ENCODE measurements at regions not wholly inside any gene's neighbourhood (a gene's known extent, or its start where the extent isn't known, plus 50 kb on each side); places are given as distances from the start of the nearest gene placed in this dataset.
"Not testable (repeated sequence)": the region's sequence is repeated elsewhere in the genome, so short reads cannot be mapped to it uniquely, and the experiment has no call there.

GRCh38 chr10:125233726-125234125 is 73.4 kb upstream of the CTBP2 start:
- no peak for DNase-seq

- no peak for DNase-seq
These were observed 72.5 kb upstream of the CTBP2 start for GRCh38 chr10:125232841-125233240.

GRCh38 chr10:125231813-125232475 is 71.6 kb upstream of the CTBP2 start:
- no peak for DNase-seq

DNA sequence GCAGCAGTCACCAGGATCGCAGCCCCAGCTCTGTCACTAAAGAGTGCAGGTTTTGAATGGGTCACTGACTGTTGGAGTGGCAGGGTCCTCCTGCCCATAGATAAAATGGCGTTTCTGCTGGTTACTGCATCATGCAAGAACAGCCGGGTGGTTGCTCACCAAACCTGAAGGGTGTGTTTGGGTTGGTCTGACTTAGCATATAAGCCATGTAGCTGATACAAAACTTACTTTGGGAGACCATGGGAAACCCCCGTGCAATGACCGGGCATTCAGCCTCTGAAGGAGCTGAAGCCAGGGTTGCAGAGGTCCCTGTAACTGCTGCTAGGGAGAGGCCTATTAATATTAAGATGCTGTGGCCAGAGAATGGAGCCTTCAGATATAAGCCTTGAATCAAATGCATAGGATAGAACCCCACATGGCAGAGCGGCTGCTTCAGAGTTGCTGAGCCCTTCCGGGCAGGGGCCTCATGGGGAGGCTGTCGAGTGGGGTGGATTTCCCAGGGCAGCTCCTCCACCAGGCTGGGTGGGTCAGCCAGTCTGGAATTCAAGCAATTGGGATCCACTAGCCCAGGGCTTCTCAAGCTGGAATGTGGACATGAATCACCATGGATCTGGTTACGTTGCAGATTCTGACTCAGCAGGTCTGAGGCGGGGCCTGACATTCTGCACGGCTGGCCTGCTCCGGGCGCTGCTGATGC is 70.9 kb upstream of the CTBP2 start:
- no peak for DNase-seq

DNA sequence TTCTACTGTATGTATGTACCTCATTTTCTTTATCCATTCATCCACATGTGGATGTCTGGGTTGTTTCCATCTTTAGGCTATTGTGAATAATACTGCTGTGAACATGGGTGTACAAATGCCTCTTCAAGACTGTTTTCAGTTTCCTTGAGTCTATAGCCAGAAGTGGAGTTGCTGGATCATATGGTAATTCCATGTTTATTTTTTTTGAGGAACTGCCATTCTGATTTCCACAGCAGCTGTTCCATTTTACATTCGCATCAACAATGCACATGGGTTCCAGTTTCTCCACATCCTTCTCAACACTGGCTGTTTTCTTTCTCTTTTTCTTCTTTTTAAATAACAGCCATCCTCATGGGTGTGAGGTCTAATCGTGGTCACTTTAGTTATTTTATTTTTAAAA is 69.9 kb upstream of the CTBP2 start:
- no peak for DNase-seq

DNA sequence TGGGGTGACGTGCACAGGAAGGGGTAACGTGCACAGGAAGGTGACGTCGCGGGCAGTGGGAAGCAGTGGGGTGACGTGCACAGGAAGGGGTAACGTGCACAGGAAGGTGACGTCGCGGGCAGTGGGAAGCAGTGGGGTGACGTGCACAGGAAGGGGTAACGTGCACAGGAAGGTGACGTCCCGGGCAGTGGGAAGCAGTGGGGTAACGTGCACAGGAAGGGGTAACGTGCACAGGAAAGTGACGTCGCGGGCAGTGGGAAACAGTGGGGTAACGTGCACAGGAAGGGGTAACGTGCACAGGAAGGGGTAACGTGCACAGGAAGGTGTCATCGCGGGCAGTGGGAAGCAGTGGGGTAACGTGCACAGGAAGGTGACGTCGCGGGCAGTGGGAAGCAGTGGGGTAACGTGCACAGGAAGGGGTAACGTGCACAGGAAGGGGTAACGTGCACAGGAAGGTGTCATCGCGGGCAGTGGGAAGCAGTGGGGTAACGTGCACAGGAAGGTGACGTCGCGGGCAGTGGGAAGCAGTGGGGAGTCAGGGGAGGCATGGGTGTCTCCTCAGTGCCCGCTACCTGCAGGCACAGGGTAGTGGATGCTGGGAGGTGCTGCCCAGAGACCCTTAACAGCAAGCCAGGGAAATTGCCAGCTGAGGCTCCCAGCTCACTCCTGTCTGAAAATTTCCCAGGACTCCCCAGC is 68.0 kb upstream of the CTBP2 start:
- DNase-seq: not testable (repeated sequence)

- DNase-seq: no peak
These were observed 67.2 kb upstream of the CTBP2 start for GRCh38 chr10:125227546-125227945.

DNA sequence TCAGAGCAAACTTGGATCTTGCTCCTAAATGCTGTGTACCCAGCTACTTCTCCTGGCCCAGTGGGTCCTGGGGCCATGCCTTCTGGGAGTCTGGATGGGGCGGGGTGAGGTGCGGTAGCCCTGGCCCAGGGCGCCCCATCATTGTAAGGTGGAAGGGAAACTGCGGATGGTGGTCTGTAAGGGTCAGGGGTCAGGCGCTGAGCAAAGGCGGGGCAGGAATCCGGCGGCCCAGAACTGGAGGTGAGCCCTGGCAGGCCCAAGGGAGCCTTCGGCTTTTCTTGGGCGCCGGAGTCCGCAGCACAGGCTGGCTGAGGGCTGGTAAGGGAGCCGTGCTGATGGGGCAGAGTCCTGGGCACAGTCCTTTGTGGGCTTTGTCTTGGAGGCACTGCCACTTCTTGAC is 66.5 kb upstream of the CTBP2 start:
- no peak for DNase-seq

GRCh38 chr10:125226005-125226404 is 65.6 kb upstream of the CTBP2 start:
- DNase-seq: no peak

- no peak for DNase-seq
These were observed 64.7 kb upstream of the CTBP2 start for GRCh38 chr10:125225051-125225450.

- no peak for DNase-seq
These were observed 62.3 kb upstream of the CTBP2 start for GRCh38 chr10:125222515-125223308.

- no peak for DNase-seq
These were observed 61.4 kb upstream of the CTBP2 start for GRCh38 chr10:125221716-125222115.

GRCh38 chr10:125219776-125220175 is 59.4 kb upstream of the CTBP2 start:
- no peak for DNase-seq

DNA sequence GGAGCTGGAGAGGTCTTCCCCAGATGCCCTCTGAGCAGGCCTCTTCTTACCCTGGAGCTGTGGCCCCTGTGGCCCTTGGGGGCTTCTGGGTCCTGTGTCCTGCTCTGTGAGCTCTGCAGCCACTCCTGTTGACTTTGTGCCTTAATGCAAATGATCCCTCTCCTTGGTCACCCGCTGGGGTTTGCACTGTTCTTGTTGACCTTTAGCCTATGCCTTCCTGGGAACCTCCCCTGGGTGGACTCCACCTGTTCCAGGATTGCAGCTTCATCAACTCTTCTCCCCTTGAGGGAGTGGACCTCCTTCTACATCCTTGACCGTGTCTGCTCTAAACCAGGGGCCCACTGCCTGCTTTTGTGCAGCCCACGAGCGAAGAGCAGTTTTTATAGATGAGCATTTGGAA is 58.6 kb upstream of the CTBP2 start:
- no peak for DNase-seq

DNA sequence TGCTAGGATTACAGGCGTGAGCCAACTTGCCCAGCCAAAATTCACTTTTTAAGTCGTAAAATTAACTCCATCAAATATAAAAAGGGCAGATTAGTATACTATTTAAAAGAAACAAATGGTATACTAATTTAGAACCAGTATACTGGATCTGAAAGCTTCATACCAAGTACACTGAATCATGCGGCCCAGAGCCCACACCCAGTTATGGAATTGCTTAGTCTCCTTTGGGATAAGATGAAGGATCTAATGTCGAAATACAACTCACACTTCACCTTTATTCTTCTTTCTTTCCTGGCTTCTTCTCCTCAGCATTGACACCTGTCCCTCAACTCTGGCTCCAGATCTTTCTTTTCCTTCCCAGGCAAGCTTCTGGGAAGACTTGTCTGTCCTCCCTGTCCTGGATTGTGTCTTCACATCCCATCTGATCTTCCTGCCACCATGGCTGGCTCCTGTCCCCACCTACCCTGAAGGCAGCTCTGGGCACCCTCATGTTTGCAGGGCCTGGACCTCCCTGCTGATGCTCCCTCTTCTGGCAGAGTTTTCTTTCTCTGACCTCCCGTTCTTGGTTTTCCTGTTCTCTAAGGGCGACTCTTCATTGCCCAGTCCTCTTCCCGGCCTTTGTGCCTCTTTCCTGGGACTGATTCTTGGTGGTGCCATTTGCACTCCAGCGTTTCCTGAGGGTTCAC is 57.8 kb upstream of the CTBP2 start:
- no peak for DNase-seq

DNA sequence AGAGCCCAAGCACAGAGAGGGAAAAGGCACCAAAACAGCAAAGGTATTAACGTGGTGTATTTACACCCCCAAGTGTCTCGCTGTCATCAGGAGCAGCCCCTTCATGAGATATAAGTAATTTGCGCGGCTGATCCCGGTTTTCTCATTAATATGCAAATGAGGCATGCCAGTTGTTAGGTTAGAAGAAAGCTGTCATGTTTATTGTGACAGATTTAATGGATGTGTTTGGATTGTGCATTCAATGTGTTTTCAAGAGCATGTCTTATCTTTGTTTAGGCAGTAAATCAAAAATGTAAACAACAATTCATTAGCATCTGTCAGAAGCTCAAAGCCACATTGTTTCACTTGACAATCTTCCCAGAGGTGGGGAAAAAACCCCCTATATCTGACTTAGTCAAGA is 56.5 kb upstream of the CTBP2 start:
- DNase-seq: no peak

- no peak for DNase-seq
These were observed 55.9 kb upstream of the CTBP2 start for GRCh38 chr10:125216309-125216708.

GRCh38 chr10:125214283-125214570 is 53.9 kb upstream of the CTBP2 start:
- DNase-seq: no peak

DNA sequence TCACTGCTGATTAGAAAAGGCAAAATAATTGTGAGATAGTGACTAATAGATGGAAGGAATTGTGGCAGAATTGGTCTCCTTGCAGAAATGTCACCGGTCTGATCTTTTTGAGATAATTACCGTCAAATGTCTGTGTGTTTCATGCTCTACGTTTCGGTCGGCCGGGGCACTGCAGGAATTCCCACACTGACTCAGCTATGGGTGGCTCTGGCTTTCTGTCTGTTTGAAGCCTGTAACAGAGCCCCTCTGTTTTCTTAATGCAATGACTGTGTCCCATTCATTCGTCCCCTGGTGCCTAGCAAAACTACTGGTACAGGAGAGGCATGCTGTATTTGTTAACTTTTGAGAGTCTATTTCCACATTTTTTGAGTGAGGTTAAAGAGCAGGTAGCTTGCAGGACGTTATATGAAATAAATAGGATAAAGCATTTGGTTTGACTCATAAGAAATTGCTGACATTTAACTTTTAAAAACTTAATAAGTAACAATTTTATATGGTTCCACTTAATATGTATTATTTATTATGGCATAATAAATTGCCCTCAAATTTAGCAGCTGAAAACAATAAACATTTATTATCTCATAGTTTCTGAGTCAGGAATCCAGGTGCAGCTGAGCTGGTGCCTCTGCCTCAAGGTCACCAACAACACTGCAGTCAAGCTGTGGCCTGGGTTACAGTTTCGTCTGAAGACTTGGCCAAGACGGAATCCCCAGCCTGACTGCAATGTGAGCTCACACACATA is 53.3 kb upstream of the CTBP2 start:
- no peak for DNase-seq

- DNase-seq: no peak
These were observed 51.9 kb upstream of the CTBP2 start for GRCh38 chr10:125212150-125212809.
